ENCODE measurements at regions not wholly inside any gene's neighbourhood (a gene's known extent, or its start where the extent isn't known, plus 50 kb on each side); places are given as distances from the start of the nearest gene placed in this dataset.

DNA sequence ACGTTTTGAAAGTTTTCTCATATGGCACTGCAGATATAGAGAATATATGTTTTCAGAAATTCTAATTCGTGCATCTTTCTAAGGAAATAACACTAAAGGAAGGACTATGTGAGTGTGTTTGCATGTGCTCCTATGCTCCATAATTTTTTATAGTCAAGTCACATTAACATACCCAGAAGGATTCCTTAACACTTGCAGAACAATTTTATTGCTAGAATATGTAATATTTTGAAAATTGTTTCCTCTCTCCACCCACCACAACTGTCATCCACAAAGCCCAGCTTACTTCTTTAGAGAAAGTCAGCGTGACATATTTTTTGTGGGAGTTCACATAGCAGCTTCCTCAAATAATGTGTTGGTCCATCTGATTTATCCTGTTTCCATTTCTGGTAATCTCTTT is 604.6 kb upstream of the MGAT4C start:
- Mint-ChIP-seq H3K9me3 (ENCODE audit: unreplicated experiment) (peaks cover 1% of the 10 kb centered on the region), H3K4me1 (ENCODE audit: low read depth, unreplicated experiment) (no peaks in the 10 kb centered on the region), H3K27me3 (ENCODE audit: unreplicated experiment) (no peaks in the 10 kb centered on the region), H3K36me3 (ENCODE audit: unreplicated experiment) (no peaks in the 10 kb centered on the region), H3K4me3 (ENCODE audit: unreplicated experiment) (no peak overlapping the region), H3K27ac (ENCODE audit: unreplicated experiment) (no peak overlapping the region)
- TF ChIP-seq, protein P1, sequence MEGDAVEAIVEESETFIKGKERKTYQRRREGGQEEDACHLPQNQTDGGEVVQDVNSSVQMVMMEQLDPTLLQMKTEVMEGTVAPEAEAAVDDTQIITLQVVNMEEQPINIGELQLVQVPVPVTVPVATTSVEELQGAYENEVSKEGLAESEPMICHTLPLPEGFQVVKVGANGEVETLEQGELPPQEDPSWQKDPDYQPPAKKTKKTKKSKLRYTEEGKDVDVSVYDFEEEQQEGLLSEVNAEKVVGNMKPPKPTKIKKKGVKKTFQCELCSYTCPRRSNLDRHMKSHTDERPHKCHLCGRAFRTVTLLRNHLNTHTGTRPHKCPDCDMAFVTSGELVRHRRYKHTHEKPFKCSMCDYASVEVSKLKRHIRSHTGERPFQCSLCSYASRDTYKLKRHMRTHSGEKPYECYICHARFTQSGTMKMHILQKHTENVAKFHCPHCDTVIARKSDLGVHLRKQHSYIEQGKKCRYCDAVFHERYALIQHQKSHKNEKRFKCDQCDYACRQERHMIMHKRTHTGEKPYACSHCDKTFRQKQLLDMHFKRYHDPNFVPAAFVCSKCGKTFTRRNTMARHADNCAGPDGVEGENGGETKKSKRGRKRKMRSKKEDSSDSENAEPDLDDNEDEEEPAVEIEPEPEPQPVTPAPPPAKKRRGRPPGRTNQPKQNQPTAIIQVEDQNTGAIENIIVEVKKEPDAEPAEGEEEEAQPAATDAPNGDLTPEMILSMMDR (IDR thresholded peaks at IDR 0.05; ENCODE audit: partially characterized antibody, unreplicated experiment), result no peak
- DNase-seq, result no peak

DNA sequence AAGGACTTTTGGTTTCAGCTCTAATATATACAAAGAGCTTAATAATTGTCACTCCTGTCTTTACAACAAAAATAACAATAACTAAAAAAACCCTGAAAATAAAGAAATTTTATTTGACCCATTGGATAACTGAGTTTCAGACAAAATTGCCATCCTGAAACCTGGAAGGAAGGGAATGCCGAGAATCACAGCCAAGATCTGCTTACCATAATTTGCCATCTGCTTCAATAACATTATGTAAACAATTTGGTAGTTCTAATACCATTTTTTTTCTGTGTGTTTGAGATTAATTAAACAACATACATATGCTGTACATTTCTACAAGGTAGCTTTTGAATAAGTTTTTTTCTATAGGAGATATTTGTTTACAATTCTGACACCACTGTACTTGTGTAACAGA is 596.3 kb upstream of the MGAT4C start:
- Mint-ChIP-seq H3K27ac (ENCODE audit: unreplicated experiment) (no peak overlapping the region), H3K4me1 (ENCODE audit: low read depth, unreplicated experiment) (peaks cover 3% of the 10 kb centered on the region), H3K36me3 (ENCODE audit: unreplicated experiment) (no peaks in the 10 kb centered on the region)

GRCh38 chr12:86838711-86839110 is 582.5 kb upstream of the MGAT4C start:
- TF ChIP-seq, protein P1 (IDR thresholded peaks at IDR 0.05; ENCODE audit: partially characterized antibody, unreplicated experiment), result no peak
- Mint-ChIP-seq H3K27ac (ENCODE audit: unreplicated experiment) (no peak overlapping the region), H3K36me3 (ENCODE audit: unreplicated experiment) (no peaks in the 10 kb centered on the region), H3K4me3 (ENCODE audit: unreplicated experiment) (no peak overlapping the region), H3K9me3 (ENCODE audit: unreplicated experiment) (no peaks in the 10 kb centered on the region), H3K4me1 (ENCODE audit: low read depth, unreplicated experiment) (peaks cover 29% of the 10 kb centered on the region), H3K27me3 (ENCODE audit: unreplicated experiment) (no peaks in the 10 kb centered on the region)
- peak; percentile 15 for DNase-seq

More for the DNA sequence above, 596.3 kb upstream of the MGAT4C start:
- H3K27me3 Mint-ChIP-seq (ENCODE audit: unreplicated experiment), result no peaks in the 10 kb centered on the region
- H3K4me3 Mint-ChIP-seq (ENCODE audit: unreplicated experiment), result no peak overlapping the region
- no peaks in the 10 kb centered on the region for H3K9me3 Mint-ChIP-seq (ENCODE audit: unreplicated experiment)
- TF ChIP-seq, protein P1 (IDR thresholded peaks at IDR 0.05; ENCODE audit: partially characterized antibody, unreplicated experiment), result no peak
- DNase-seq, result no peak

- no peak overlapping the region for H3K27ac Mint-ChIP-seq (ENCODE audit: unreplicated experiment)
- H3K4me3 Mint-ChIP-seq (ENCODE audit: unreplicated experiment), result no peak overlapping the region
- no peaks in the 10 kb centered on the region for H3K9me3 Mint-ChIP-seq (ENCODE audit: unreplicated experiment)
- no peaks in the 10 kb centered on the region for H3K27me3 Mint-ChIP-seq (ENCODE audit: unreplicated experiment)
- peaks cover 29% of the 10 kb centered on the region for H3K4me1 Mint-ChIP-seq (ENCODE audit: low read depth, unreplicated experiment)
- no peaks in the 10 kb centered on the region for H3K36me3 Mint-ChIP-seq (ENCODE audit: unreplicated experiment)
- DNase-seq, result no peak
- TF ChIP-seq, protein P1 (IDR thresholded peaks at IDR 0.05; ENCODE audit: partially characterized antibody, unreplicated experiment), result no peak
Measured at GRCh38 chr12:86838260-86838659, 582.1 kb upstream of the MGAT4C start.

DNA sequence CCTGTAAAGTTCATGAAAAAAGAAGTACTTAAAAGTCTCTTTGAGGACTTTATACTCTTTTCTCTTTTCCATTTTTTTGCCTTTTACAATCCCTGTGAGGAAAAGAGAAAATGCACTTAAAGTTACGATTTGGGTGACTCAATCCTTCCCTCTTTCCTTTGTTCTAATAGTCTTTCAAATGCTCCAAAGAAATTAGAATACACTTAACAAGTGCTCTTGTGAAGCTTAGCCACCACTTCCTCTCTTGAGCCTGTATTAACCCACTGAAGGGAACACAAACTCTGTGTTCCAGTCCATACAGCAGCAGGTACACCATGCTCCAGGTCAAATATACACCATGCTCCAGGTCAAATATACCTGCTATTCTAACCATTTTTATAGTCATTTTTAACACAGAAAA is 581.1 kb upstream of the MGAT4C start:
- TF ChIP-seq, protein P1 (IDR thresholded peaks at IDR 0.05; ENCODE audit: partially characterized antibody, unreplicated experiment), result no peak
- H3K4me3 Mint-ChIP-seq (ENCODE audit: unreplicated experiment), result no peak overlapping the region
- H3K27ac Mint-ChIP-seq (ENCODE audit: unreplicated experiment), result no peak overlapping the region
- H3K4me1 Mint-ChIP-seq (ENCODE audit: low read depth, unreplicated experiment), result peaks cover 29% of the 10 kb centered on the region
- H3K9me3 Mint-ChIP-seq (ENCODE audit: unreplicated experiment), result no peaks in the 10 kb centered on the region
- no peaks in the 10 kb centered on the region for H3K27me3 Mint-ChIP-seq (ENCODE audit: unreplicated experiment)
- H3K36me3 Mint-ChIP-seq (ENCODE audit: unreplicated experiment), result no peaks in the 10 kb centered on the region
- DNase-seq, result no peak

Measured in glutamatergic neuron (in vitro differentiated cells).